Erythroblast (primary cell): ENCODE measurements at regions not wholly inside any gene's neighbourhood (a gene's known extent, or its start where the extent isn't known, plus 50 kb on each side); places are given as distances from the start of the nearest gene placed in this dataset.
"Not testable (repeated sequence)": the region's sequence is repeated elsewhere in the genome, so short reads cannot be mapped to it uniquely, and the experiment has no call there.

Source experiments
- DNase-seq, 2 experiments: peaks; one replicate each; lab custom pipeline; 2025; lab: John Stamatoyannopoulos, UW
- GATA1 ChIP-seq: IDR thresholded peaks from 2 replicates; pipeline ENCODE4 v1.6.1; 2011; ENCODE audit warnings: low read depth, mild to moderate bottlenecking, control low read depth, low read length, moderate library complexity
- POLR2A ChIP-seq: IDR thresholded peaks from 2 replicates; pipeline ENCODE4 v1.6.1; 2011; ENCODE audit warnings: mild to moderate bottlenecking, low read length

GRCh38 chr14:24701062-24701461, 67.1 kb upstream of the GZMB start:
- DNase-seq: no peak
- no peak for TF ChIP-seq GATA1
- TF ChIP-seq POLR2A: no peak

DNA sequence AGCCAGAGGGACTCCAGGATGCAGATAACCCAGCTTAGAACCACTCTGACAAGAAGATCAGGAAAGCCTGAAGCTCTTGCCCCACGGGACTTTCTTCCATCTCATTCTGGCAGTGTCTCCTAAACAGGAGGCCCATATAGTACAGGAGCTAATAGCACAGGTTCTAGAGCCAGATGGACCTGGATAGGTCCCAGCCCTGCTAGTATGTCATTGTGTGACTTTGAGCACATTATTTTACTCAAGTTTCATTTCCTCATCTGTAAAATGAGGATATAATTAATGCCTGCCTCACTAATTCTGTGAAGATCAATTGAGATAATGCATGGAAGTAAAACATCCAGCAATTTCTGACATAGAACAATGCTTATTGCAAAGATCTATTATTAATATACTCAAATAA, 66.5 kb upstream of the GZMB start:
- no peak for DNase-seq

GRCh38 chr14:24699052-24699451, 65.1 kb upstream of the GZMB start:
- no peak for TF ChIP-seq POLR2A
- TF ChIP-seq GATA1: no peak
- no peak for DNase-seq

More for the DNA sequence above, 66.5 kb upstream of the GZMB start:
- TF ChIP-seq POLR2A: no peak
- no peak for TF ChIP-seq GATA1

DNA sequence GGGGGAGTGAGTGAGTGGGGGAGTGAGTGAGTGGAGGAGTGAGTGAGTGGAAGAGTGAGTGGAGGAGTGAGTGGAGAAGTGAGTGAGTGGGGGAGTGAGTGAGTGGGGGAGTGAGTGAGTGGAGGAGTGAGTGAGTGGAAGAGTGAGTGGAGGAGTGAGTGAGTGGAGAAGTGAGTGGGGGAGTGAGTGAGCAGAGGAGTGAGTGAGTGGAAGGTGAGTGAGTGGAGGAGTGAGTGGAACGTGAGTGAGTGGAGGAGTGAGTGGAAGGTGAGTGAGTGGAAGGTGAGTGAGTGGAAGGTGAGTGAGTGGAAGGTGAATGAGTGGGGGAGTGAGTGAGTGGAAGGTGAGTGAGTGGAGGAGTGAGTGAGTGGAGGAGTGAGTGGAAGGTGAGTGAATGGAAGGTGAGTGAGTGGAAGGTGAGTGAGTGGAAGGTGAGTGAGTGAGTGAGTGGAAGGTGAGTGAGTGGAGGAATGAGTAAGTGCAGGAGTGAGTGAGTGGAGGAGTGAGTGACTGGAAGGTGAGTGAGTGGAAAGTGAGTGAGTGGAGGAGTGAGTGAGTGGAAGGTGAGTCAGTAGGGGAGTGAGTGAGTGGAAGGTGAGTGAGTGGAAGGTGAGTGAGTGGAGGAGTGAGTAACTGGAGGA, 62.4 kb upstream of the GZMB start:
- not testable (repeated sequence) for DNase-seq

DNA sequence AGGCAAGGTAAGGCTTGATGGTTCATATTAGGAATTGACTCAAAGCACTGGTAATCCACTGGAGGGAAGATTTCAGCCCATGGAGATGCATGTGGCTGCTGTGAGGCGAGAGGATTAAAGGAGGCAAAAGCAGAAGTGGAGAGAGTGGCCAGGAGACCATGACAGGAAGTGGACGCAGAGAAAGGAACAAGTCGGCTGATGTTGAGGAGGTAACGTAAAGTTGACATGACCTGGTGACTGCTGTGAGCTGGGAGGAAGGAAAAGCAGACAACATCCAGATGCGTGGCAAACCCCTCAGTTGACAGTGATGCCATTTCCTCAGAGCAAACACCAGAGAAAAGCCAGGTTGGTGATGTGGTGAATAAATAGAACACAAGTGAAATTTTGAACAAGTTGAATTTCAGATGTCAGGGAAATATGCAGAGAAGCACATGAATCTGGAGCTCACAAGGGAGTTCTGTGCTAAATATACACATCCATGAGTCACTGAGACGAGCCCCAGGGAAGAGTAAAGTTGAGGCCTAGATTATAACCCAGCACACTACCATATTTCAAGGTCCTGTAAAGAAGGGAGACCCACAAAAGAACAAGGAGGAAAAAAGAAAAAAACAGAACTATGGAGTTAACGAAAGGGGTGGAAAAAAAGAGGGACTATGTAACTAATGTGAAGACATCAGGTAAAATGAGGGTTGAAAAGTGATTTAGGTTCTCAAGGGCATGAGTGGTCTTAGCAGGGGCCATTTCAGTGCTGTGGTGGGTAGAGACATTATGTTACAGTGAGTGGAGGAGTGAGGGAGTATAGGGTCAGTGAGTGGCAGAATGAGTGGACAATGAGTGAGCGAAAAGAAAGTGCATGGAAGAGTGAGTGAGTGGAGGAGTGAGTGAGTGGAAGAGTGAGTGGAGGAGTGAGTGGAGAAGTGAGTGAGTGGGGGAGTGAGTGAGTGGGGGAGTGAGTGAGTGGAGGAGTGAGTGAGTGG, 61.6 kb upstream of the GZMB start:
- no peak for DNase-seq
- TF ChIP-seq POLR2A (no peak), GATA1 (no peak)

DNA sequence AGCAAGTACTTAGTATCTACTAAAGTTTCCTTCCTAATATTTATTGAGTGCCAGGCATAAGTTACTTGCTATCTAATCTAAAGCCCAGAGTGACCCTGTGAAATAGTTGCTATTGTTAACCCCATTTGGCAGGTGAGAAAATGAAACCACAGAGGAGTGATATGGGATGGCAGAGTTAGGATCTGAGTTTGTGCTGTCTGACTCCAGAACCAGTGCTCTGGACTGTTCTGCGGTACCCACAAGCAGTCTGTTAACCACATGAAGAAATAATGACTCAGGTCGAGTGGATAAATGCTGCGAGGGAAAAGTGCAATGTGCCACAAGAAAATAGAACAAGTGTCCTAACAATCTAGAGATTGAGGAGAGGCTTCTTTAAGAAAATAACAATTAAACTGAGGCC, 60.7 kb upstream of the GZMB start:
- TF ChIP-seq POLR2A (no peak), GATA1 (no peak)
- DNase-seq: no peak

- TF ChIP-seq GATA1: no peak
- no peak for TF ChIP-seq POLR2A
- DNase-seq: no peak
Measured at GRCh38 chr14:24693983-24694382, 60.0 kb upstream of the GZMB start.

- TF ChIP-seq POLR2A (no peak), GATA1 (no peak)
Measured at GRCh38 chr14:24693353-24693737, 59.4 kb upstream of the GZMB start.

GRCh38 chr14:24692382-24693352, 58.7 kb upstream of the GZMB start:
- no peak for TF ChIP-seq POLR2A
- no peak for TF ChIP-seq GATA1
- DNase-seq: no peak

More at GRCh38 chr14:24693353-24693737, 59.4 kb upstream of the GZMB start:
- no peak for DNase-seq

DNA sequence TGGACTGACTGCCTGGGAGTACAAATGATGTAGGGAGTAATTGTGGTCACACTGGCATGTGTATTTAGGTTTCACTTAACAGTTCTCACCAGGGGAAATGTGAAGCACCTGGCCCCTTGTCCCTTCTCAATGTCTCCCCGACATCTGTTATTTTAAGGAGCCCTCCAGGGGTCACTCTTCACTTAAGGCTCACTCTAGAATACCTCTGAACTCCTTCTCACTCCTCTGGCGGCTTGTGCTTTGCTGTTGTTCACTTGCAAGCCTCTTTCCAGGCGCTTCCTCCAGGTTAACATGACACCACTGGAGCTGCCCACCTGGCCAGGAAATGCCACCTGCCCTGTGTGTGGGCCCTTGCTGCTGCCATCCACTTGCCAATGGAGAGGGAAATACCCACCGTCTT, 56.5 kb upstream of the GZMB start:
- peak; percentile 14 to 16 for DNase-seq
- TF ChIP-seq POLR2A (no peak), GATA1 (no peak)

- TF ChIP-seq GATA1: peak; percentile 8
- TF ChIP-seq POLR2A: no peak
- peak; percentile 92 to 94 for DNase-seq
Measured at GRCh38 chr14:24688030-24688658, 54.2 kb upstream of the GZMB start.
